NAMALWA (cell line): ENCODE measurements at regions not wholly inside any gene's neighbourhood (a gene's known extent, or its start where the extent isn't known, plus 50 kb on each side); places are given as distances from the start of the nearest gene placed in this dataset.

Experiments
- DNase-seq: peaks from one replicate; pipeline ENCODE4 v3.0.0-alpha.2; 2015; ENCODE audit warnings: low spot score

GRCh38 chr16:8519179-8519578 lies 71.1 kb downstream of the TMEM114 start:
- no peak for DNase-seq

DNA sequence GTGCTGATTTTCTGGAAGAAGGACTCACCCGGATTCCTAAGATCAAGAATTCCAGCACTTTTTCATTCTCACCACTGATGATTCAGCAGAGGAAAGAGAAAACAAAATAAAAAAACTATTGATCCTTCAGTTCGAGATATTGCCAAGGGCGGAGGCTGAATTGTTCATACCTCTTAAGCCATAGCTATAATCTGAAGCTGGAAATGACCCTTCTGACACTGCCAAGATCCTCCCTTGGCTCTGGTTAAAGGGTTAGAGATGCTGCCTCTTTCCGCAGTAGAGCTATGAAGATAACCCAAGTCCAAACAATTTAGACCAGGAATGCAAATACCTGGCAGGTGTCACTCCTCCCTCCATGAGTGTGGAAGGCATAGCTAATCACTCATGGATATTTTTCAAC lies 73.0 kb downstream of the TMEM114 start:
- DNase-seq, result no peak

- DNase-seq, result no peak
These were observed 73.8 kb downstream of the TMEM114 start for GRCh38 chr16:8516471-8516870.

- DNase-seq, result no peak
These were observed 77.2 kb downstream of the TMEM114 start for GRCh38 chr16:8512941-8513624.

DNA sequence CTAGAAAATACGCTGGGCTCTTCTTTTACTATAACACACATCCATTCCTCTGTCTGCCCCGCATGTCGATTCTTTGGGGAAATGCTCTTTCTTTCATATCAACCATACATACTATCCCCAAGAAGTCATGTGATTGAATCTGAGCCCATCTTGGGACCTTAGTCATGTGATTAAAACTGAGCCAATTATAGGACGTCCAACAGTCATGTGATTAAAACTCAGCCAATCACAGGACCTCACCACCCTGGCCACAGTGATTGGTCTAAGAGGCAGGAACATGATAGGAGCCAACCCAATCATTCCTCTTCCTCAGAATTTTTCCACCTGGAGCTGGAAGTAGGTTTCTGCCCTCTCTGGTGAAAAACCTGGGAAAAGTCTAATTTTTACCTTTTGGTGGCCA lies 78.8 kb downstream of the TMEM114 start:
- peak; percentile 63 for DNase-seq

DNA sequence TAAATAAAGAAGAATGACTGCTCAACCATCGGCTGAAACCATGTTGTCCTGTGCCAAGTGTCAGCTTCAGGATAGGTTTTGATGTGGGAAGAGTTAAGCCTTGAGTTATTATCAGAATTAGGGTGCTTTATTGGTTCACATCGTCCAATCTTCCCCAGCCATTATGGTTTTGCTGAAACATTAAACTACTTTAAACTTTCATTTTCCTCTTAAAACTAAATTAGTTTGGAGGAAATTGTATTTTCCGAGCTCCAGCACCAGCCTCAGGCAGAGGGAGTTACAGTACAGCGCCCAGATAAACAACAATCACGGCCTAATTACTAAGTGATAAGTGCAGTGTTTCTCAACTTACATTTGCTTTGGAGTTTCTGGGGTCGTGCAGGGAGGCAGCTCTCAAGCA lies 80.2 kb downstream of the TMEM114 start:
- DNase-seq, result no peak

GRCh38 chr16:8505327-8505991 lies 84.9 kb downstream of the TMEM114 start:
- DNase-seq, result no peak

DNA sequence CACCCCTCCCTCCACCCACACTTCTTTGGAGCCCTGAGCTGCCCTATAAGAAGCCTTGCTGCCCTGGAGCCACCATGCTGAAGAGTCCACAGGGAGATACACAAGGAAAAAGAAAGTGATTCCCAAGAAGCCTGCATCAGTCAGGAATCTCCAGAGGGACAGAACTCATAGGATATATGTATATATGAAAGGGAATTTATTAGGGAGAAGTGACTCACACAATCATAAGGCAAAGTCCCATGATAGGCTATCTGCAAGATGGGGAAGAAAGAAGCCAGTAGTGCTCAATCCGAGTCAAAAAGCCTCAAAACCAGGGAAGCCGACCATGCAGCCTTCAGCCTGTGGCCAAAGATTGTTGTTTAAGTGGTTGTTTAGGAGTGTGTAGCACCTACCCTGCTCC lies 87.9 kb downstream of the TMEM114 start:
- DNase-seq, result no peak

DNA sequence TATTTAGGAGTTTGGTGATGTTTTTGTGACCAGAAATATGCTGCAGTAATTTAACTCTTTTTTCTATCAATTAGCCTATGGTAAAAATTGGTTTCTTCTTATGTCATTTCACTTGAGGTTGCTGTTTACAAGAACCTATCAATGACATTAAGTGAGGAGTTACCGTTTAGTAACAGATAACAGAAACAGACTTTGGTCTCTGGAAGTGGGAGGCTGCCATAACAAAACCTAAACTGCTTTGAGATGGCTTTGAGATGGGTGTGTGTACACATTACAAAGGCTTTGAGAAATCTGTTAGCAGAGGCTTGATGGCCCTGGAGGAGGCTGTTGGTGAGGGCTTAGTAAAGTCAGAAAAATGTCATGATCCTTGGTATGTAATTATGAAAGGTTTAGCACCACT lies 90.0 kb downstream of the TMEM114 start:
- no peak for DNase-seq

DNA sequence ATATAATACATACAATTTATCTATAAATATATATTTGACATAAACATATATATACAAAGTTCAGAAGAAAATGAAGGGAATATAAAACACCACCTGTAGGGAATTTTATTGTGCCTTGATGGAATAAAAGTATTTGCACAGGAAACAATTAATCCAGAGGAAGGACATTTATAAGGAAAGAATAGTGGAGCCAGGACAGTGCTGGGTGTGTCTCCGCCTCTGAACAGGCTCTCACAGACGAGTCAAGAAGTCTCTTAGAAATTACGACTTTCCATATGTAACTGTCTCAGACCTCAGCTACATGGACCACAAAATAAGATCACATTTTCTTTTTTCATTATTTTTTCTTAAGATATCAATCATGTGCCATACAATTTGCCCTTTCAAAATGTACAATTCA lies 93.9 kb downstream of the TMEM114 start:
- no peak for DNase-seq

GRCh38 chr16:8493972-8494371 lies 96.3 kb downstream of the TMEM114 start:
- DNase-seq, result no peak

DNA sequence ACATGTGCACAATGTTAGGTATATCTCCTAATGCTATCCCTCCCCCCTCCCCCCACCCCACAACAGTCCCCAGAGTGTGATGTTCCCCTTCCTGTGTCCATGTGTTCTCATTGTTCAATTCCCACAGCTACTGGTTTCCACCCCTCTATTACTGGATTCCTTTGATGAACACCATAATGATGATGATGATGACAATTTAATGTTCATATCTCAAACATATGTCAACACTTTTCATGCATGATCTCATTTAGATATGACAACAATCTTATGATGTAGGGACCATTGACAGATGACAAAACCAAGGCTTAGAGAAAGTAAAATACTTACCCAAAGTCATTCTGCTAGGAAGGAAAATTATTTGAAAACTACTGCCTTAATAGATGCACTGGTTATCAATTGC lies 97.6 kb downstream of the TMEM114 start:
- DNase-seq, result no peak

- no peak for DNase-seq
These were observed 100.7 kb downstream of the TMEM114 start for GRCh38 chr16:8489580-8489979.

DNA sequence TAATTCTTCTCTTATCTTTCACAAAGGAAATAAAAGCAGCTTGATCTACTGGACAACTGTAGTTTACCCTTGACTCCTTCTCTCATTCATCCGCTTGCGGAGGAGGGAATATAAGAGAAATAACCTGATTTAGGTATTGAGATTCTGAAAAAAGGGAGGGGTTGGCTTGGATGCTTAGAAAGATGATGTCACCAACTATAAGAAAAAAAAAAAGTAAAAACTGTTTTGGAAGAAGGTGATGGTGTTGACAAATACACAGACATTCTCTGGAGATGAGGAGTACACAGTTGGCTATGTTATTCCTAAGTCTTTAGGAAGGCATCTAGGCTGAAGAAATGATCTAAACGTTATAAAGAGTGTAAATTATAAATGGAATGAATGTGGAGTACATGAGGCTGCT lies 103.3 kb downstream of the TMEM114 start:
- no peak for DNase-seq

- no peak for DNase-seq
These were observed 106.9 kb downstream of the TMEM114 start for GRCh38 chr16:8483396-8483795.

GRCh38 chr16:8481810-8482209 lies 108.5 kb downstream of the TMEM114 start:
- DNase-seq, result no peak

- DNase-seq, result no peak
These were observed 113.5 kb downstream of the TMEM114 start for GRCh38 chr16:8476824-8477223.

GRCh38 chr16:8474587-8474986 lies 115.7 kb downstream of the TMEM114 start:
- no peak for DNase-seq

- no peak for DNase-seq
These were observed 121.1 kb downstream of the TMEM114 start for GRCh38 chr16:8469102-8469778.

- DNase-seq, result no peak
These were observed 125.3 kb downstream of the TMEM114 start for GRCh38 chr16:8464979-8465378.

- no peak for DNase-seq
These were observed 131.1 kb downstream of the TMEM114 start for GRCh38 chr16:8459085-8459733.

DNA sequence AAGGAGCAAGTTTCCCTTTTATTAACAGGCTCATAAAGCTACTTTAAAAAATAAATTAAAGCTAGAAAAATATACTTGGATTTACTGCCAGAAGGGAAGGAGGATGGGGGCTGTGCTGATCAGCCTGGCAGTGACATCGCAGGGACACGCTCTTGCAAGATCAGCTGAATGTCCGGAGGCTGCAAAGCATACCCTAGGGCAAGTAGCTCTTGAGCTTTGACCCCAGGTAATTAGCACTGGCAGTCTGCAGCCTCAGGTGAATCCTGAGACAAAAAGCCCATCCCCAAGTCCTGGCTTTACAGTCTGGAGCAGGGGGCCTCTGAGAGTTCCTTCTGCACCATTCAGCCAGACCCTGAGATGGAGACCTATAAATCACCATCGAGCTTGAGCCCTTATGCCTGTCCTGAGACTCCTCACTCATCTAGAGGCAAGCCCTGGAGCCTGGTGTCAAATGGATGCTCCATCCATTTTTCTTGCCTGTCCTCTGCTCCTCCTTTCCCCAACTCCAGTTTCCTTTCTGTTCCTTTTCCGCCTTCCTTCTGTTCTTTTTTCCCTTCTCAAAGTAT lies 131.7 kb downstream of the TMEM114 start:
- no peak for DNase-seq

DNA sequence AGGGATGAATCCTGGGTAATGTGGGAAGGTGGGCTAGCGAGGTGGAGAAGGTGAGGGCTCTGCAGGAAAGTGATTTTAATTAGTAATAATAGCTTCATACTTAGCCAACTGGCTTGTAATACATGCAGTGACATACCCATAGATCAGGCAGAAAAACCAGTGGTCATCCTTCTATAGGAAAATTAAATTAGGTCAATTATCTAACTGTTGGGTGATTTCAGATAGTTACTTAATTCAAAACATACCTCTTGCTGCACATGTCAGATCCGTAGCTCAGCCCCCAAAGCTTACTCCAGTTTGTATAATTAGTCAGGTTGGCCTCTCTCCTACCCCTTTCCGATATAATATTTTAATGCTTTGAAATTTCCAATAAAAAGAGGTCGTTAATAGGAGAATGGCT lies 137.0 kb downstream of the TMEM114 start:
- no peak for DNase-seq
